G401 (cell line): ENCODE measurements at regions not wholly inside any gene's neighbourhood (a gene's known extent, or its start where the extent isn't known, plus 50 kb on each side); places are given as distances from the start of the nearest gene placed in this dataset.

ENCODE experiments used
- DNase-seq: peaks from one replicate; pipeline ENCODE4 v3.0.0-alpha.2; 2015; ENCODE audit warnings: low spot score
- in situ Hi-C: cut with HindIII; loops from 2 replicates; pipeline ENCODE4 v1.10.0; 2016; ENCODE audit warnings: low sequenced_read_pairs, mixed read lengths

GRCh38 chr12:58764100-58764953 lies 156.0 kb downstream of the LRIG3 start:
- in situ Hi-C loops, result no loop called here
- DNase-seq, result no peak

- in situ Hi-C loops, result no loop called here
- no peak for DNase-seq
Measured at GRCh38 chr12:58765076-58765475, 155.2 kb downstream of the LRIG3 start.

GRCh38 chr12:58765653-58766512 lies 154.4 kb downstream of the LRIG3 start:
- DNase-seq, result no peak
- in situ Hi-C loops, result no loop called here

GRCh38 chr12:58766513-58766870 lies 153.8 kb downstream of the LRIG3 start:
- in situ Hi-C loops, result no loop called here
- no peak for DNase-seq

GRCh38 chr12:58767496-58767895 lies 152.8 kb downstream of the LRIG3 start:
- DNase-seq, result no peak
- in situ Hi-C loops, result no loop called here

- DNase-seq, result no peak
- in situ Hi-C loops, result no loop called here
Measured at GRCh38 chr12:58773986-58774385, 146.3 kb downstream of the LRIG3 start.

GRCh38 chr12:58774731-58775130 lies 145.6 kb downstream of the LRIG3 start:
- in situ Hi-C loops, result no loop called here

GRCh38 chr12:58775396-58775795 lies 144.9 kb downstream of the LRIG3 start:
- DNase-seq, result no peak
- in situ Hi-C loops, result no loop called here

More at GRCh38 chr12:58774731-58775130, 145.6 kb downstream of the LRIG3 start:
- no peak for DNase-seq

GRCh38 chr12:58776144-58776543 lies 144.2 kb downstream of the LRIG3 start:
- DNase-seq, result no peak
- in situ Hi-C loops, result no loop called here

- in situ Hi-C loops, result no loop called here
Measured at GRCh38 chr12:58777815-58778214, 142.5 kb downstream of the LRIG3 start.

GRCh38 chr12:58781609-58782008 lies 138.7 kb downstream of the LRIG3 start:
- in situ Hi-C loops, result no loop called here

More at GRCh38 chr12:58777815-58778214, 142.5 kb downstream of the LRIG3 start:
- no peak for DNase-seq

GRCh38 chr12:58787021-58787760 lies 133.1 kb downstream of the LRIG3 start:
- in situ Hi-C loops, result no loop called here
- no peak for DNase-seq

More at GRCh38 chr12:58781609-58782008, 138.7 kb downstream of the LRIG3 start:
- DNase-seq, result no peak

GRCh38 chr12:58794859-58795258 lies 125.4 kb downstream of the LRIG3 start:
- in situ Hi-C loops, result no loop called here
- no peak for DNase-seq

GRCh38 chr12:58795825-58796224 lies 124.5 kb downstream of the LRIG3 start:
- in situ Hi-C loops, result no loop called here

GRCh38 chr12:58801986-58802385 lies 118.3 kb downstream of the LRIG3 start:
- in situ Hi-C loops, result no loop called here
- no peak for DNase-seq

More at GRCh38 chr12:58795825-58796224, 124.5 kb downstream of the LRIG3 start:
- no peak for DNase-seq

GRCh38 chr12:58803908-58804307 lies 116.4 kb downstream of the LRIG3 start:
- no peak for DNase-seq
- in situ Hi-C loops, result no loop called here

- DNase-seq, result no peak
- in situ Hi-C loops, result no loop called here
Measured at GRCh38 chr12:58804749-58805148, 115.6 kb downstream of the LRIG3 start.

- in situ Hi-C loops, result no loop called here
- DNase-seq, result no peak
Measured at GRCh38 chr12:58809064-58809607, 111.2 kb downstream of the LRIG3 start.

GRCh38 chr12:58811346-58811745 lies 109.0 kb downstream of the LRIG3 start:
- in situ Hi-C loops, result no loop called here
- DNase-seq, result no peak
